HG02759 (cell line): ENCODE measurements at regions not wholly inside any gene's neighbourhood (a gene's known extent, or its start where the extent isn't known, plus 50 kb on each side); places are given as distances from the start of the nearest gene placed in this dataset.

Source experiments
- ATAC-seq: cut with Tn5 transposase; IDR thresholded peaks from one replicate; pipeline ENCODE4 v1.9.1; 2021; ENCODE audit warnings: mild to moderate bottlenecking, moderate library complexity; ENCODE audit not compliant: unreplicated experiment

GRCh38 chr5:73375191-73375545, 73.4 kb downstream of the FOXD1 start:
- no peak for ATAC-seq

GRCh38 chr5:73374520-73375190, 73.9 kb downstream of the FOXD1 start:
- ATAC-seq, result no peak

- no peak for ATAC-seq
Measured at GRCh38 chr5:73373814-73374510, 74.6 kb downstream of the FOXD1 start.

GRCh38 chr5:73370640-73371583, 77.7 kb downstream of the FOXD1 start:
- ATAC-seq, result no peak

- ATAC-seq, result no peak
Measured at GRCh38 chr5:73370095-73370494, 78.5 kb downstream of the FOXD1 start.

- no peak for ATAC-seq
Measured at GRCh38 chr5:73369278-73369677, 79.3 kb downstream of the FOXD1 start.

GRCh38 chr5:73367650-73368049, 80.9 kb downstream of the FOXD1 start:
- no peak for ATAC-seq

GRCh38 chr5:73365990-73366667, 82.4 kb downstream of the FOXD1 start:
- no peak for ATAC-seq

- ATAC-seq, result no peak
Measured at GRCh38 chr5:73365301-73365853, 83.2 kb downstream of the FOXD1 start.

- ATAC-seq, result no peak
Measured at GRCh38 chr5:73363911-73364730, 84.5 kb downstream of the FOXD1 start.

GRCh38 chr5:73359395-73359794, 89.2 kb downstream of the FOXD1 start:
- no peak for ATAC-seq

- no peak for ATAC-seq
Measured at GRCh38 chr5:73358366-73358765, 90.2 kb downstream of the FOXD1 start.

GRCh38 chr5:73357576-73357975, 91.0 kb downstream of the FOXD1 start:
- no peak for ATAC-seq

GRCh38 chr5:73355108-73355507, 93.5 kb downstream of the FOXD1 start:
- no peak for ATAC-seq

- ATAC-seq, result no peak
Measured at GRCh38 chr5:73354406-73354805, 94.2 kb downstream of the FOXD1 start.

GRCh38 chr5:73352649-73353230, 95.8 kb downstream of the FOXD1 start:
- no peak for ATAC-seq

- ATAC-seq, result no peak
Measured at GRCh38 chr5:73352243-73352642, 96.3 kb downstream of the FOXD1 start.

GRCh38 chr5:73351593-73351992, 97.0 kb downstream of the FOXD1 start:
- no peak for ATAC-seq

- no peak for ATAC-seq
Measured at GRCh38 chr5:73346878-73347408, 101.6 kb downstream of the FOXD1 start.
